T-cell (primary cell): ENCODE measurements at regions not wholly inside any gene's neighbourhood (a gene's known extent, or its start where the extent isn't known, plus 50 kb on each side); places are given as distances from the start of the nearest gene placed in this dataset.

Experiments
- ATAC-seq, 4 experiments: fragments of 200-7000 bp in 3 of 4; fragments of 150-1000 bp in 1 of 4; cut with Tn5 transposase; replicated peaks in 1 of 4; 1 replicate in 3 of 4; 2 replicates in 1 of 4; pipeline ENCODE4 v1.10.0; 2021; ENCODE audit warnings: moderate library complexity in 3 of 4, mild to moderate bottlenecking in 2 of 4, moderate number of reproducible peaks in 1 of 4
- CTCF ChIA-PET, 2 donors: fragments of 300-600 bp; sonication (Branson Sonifier 250); formaldehyde crosslinking; loops; one replicate each; lab custom pipeline; 2022; ENCODE audit warnings: antibody characterized with exemption in 2 of 2; lab: Charles Lee
- POLR2A ChIA-PET, 2 donors: fragments of 300-600 bp; sonication (Branson Sonifier 250); formaldehyde crosslinking; loops; one replicate each; lab custom pipeline; 2022; ENCODE audit warnings: antibody characterized with exemption in 2 of 2; lab: Charles Lee
- DNase-seq, 35 experiments: peaks; one replicate each; pipeline versions ENCODE4 v3.0.0 to v3.0.0-alpha.2; 2013 to 2023
- H3K27ac ChIP-seq: one replicate; pipeline ENCODE4 v1.5.1; 2013; ENCODE audit warnings: low read length
- H3K27me3 ChIP-seq, 2 experiments: replicated peaks in 1 of 2; 1 replicate in 1 of 2; 2 replicates in 1 of 2; pipeline versions ENCODE4 v1.6.1 to v1.7.0; 2013; ENCODE audit warnings: low read length in 1 of 2, mixed read lengths in 1 of 2; ENCODE audit not compliant: control insufficient read depth in 2 of 2, insufficient read depth in 2 of 2; ENCODE audit errors: extremely low read depth in 1 of 2
- H3K36me3 ChIP-seq, 2 donors: 1 replicate in 1 of 2; 2 replicates in 1 of 2; pipeline versions ENCODE4 v1.6.1 to v1.7.0; 2013; ENCODE audit warnings: low read length in 1 of 2; ENCODE audit not compliant: control insufficient read depth in 2 of 2, insufficient read depth in 1 of 2; ENCODE audit errors: extremely low read depth in 1 of 2
- H3K4me1 ChIP-seq, 2 experiments: 1 replicate in 1 of 2; 2 replicates in 1 of 2; pipeline versions ENCODE4 v1.6.1 to v1.7.0; 2013; ENCODE audit warnings: low read length in 2 of 2, mixed read lengths in 1 of 2; ENCODE audit not compliant: insufficient read depth in 2 of 2, control insufficient read depth in 1 of 2; ENCODE audit errors: extremely low read depth in 1 of 2
- H3K4me3 ChIP-seq, 2 donors: 1 replicate in 1 of 2; 2 replicates in 1 of 2; pipeline versions ENCODE4 v1.5.1 to v1.7.0; 2013; ENCODE audit warnings: mild to moderate bottlenecking in 2 of 2, low read length in 1 of 2, moderate library complexity in 1 of 2; ENCODE audit not compliant: control insufficient read depth in 1 of 2; ENCODE audit errors: extremely low read depth in 1 of 2
- H3K9me3 ChIP-seq: 2 replicates; pipeline ENCODE4 v1.7.0; 2013
- H3K27ac Mint-ChIP-seq, 2 donors: one replicate each; pipeline ENCODE4 v1.8.0; 2020 to 2021; ENCODE audit warnings: mild to moderate bottlenecking in 2 of 2, mixed read lengths in 2 of 2
- H3K27me3 Mint-ChIP-seq, 2 donors: one replicate each; pipeline ENCODE4 v1.8.0; 2021 to 2022; ENCODE audit warnings: mixed read lengths in 2 of 2
- H3K36me3 Mint-ChIP-seq: one replicate; pipeline ENCODE4 v1.8.0; 2021; ENCODE audit warnings: mixed read lengths
- H3K4me1 Mint-ChIP-seq, 3 donors: one replicate each; pipeline ENCODE4 v1.8.0; 2020 to 2022; ENCODE audit warnings: mixed read lengths in 3 of 3, mild to moderate bottlenecking in 1 of 3
- H3K4me3 Mint-ChIP-seq, 3 donors: one replicate each; pipeline ENCODE4 v1.8.0; 2020 to 2022; ENCODE audit warnings: mild to moderate bottlenecking in 3 of 3, mixed read lengths in 3 of 3, moderate library complexity in 3 of 3
- H3K9me3 Mint-ChIP-seq, 3 donors: one replicate each; pipeline ENCODE4 v1.8.0; 2020 to 2022; ENCODE audit warnings: mixed read lengths in 3 of 3
- WGBS: methylation state at CpG from one replicate; pipeline ENCODE4 v1.1.5; 2013; ENCODE audit warnings: missing lambda C conversion rate; ENCODE audit not compliant: insufficient coverage; 5-methylcytosine and 5-hydroxymethylcytosine counted together

DNA sequence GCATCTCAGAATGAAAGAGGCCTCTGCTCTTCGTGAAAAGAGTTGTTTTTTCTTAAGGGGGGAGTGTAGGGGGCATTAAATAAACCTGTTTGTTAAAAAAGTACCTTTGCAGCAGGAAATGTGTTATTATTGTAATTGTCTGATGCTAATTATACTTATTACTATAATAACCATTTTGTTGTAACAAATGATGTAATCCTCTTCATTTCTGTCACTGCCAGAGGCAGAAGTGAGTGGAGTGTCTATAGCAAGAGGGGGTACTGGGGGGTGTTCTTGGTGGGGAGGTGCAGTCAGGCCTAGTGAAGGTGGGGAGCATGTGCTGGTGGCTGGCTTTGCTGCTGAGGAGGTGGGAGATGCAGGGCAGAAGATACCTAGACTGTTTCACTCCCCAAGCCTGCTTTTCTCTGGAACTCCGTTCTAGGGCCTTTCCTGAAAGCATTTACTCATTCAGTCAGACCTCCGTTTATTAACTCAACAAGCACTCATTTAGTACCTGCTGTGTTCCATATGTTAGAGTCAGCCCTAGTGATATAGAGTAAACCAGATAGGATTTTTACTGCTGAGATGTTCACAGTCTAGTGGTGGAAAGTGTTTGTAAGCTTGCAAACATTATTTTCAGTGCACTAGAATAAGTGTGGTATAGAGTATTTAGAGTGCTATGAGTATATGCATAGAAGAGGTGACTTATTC is 77.5 kb upstream of the CISTR start:
- H3K36me3 ChIP-seq, result no peaks in the 10 kb centered on the region
- POLR2A ChIA-PET, result no interaction called here
- H3K9me3 ChIP-seq, result no peaks in the 10 kb centered on the region
- CTCF ChIA-PET, result no interaction called here
- DNase-seq (no peak), ATAC-seq (no peak)
- no peak overlapping the region for H3K4me3 ChIP-seq
- Mint-ChIP-seq H3K9me3 (no peaks in the 10 kb centered on the region), H3K4me3 (no peak overlapping the region), H3K27me3 (peaks cover 29 to 57% of the 10 kb centered on the region in 2 donors), H3K36me3 (no peaks in the 10 kb centered on the region), H3K27ac (no peak overlapping the region), H3K4me1 (no peaks in the 10 kb centered on the region)
- H3K27me3 ChIP-seq, result peaks cover 2 to 14% of the 10 kb centered on the region in 2 experiments
- H3K4me1 ChIP-seq, result no peaks in the 10 kb centered on the region
- H3K27ac ChIP-seq, result no peak overlapping the region
- no CpG with 5 or more reads among the region's 3 CpGs for WGBS

DNA sequence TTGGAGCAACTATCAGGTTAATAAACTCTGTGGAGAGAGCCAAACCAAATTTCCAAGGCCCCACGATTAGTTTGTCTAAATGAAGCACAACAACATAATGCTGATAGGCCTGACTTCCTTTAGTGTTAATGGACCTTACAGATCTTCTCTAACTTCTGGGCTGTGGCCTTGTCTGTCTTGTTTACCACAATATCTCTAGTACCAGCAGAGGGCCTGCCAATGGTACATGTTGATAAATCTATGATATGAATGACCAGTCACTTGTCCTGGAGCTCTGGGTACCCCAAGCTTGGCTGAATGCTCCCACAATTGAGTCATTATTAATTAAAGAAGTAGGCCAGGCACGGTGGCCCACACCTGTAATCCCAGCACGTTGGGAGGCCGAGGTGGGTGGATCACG is 78.9 kb upstream of the CISTR start:
- H3K4me3 ChIP-seq, result no peak overlapping the region
- H3K4me1 Mint-ChIP-seq, result no peaks in the 10 kb centered on the region
- H3K27ac Mint-ChIP-seq, result no peak overlapping the region
- H3K36me3 Mint-ChIP-seq, result no peaks in the 10 kb centered on the region
- peaks cover 2 to 14% of the 10 kb centered on the region in 2 experiments for H3K27me3 ChIP-seq
- ChIA-PET CTCF (no interaction called here), POLR2A (interaction anchor here in 1 of 2 donors (0.6 kb wide), 1 partner anchor 12 kb away, joined by 3 read pairs; no protein-coding TSS in a partner anchor)
- no peak overlapping the region for H3K4me3 Mint-ChIP-seq
- no peaks in the 10 kb centered on the region for H3K9me3 ChIP-seq
- H3K36me3 ChIP-seq, result no peaks in the 10 kb centered on the region
- no peak overlapping the region for H3K27ac ChIP-seq
- H3K4me1 ChIP-seq, result no peaks in the 10 kb centered on the region
- peaks cover 29 to 54% of the 10 kb centered on the region in 2 donors for H3K27me3 Mint-ChIP-seq
- ATAC-seq (no peak), DNase-seq (no peak)
- no peaks in the 10 kb centered on the region for H3K9me3 Mint-ChIP-seq
- WGBS, result no CpG with 5 or more reads among the region's 5 CpGs

DNA sequence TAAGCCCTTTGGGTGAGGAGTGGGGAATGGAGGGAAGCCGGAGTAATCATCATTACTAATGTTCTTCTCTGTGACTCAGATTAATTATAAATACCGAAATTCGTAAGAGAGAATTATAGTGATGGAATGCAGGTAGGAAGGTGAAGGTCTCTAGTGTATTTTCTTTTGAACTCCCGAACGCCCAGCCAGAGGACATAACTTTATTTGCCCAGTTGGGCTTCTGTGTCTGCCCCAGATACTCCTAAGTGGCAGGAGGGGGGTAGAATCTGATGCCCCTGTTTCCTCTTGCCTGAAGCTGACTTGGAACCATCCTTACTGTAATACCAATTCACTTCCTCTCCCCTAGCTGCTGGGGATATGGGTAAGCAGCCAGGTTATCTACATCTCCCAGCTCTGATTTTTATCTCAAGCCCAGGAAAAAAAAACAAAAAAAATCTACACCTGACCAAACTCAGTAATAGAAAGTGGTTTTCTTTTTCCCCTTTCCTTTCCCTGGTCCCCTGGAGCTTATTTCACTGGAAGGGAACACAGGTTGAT is 84.4 kb upstream of the CISTR start:
- CTCF ChIA-PET, result no interaction called here
- POLR2A ChIA-PET, result no interaction called here
- peaks cover 54% of the 10 kb centered on the region in 2 donors for H3K27me3 Mint-ChIP-seq
- H3K4me1 Mint-ChIP-seq, result no peaks in the 10 kb centered on the region
- H3K27ac Mint-ChIP-seq, result no peak overlapping the region
- H3K27me3 ChIP-seq, result peaks cover 0 to 11% of the 10 kb centered on the region in 2 experiments
- no peaks in the 10 kb centered on the region for H3K4me1 ChIP-seq
- no peak overlapping the region for H3K4me3 ChIP-seq
- no peak overlapping the region for H3K4me3 Mint-ChIP-seq
- no peak overlapping the region for H3K27ac ChIP-seq
- no peaks in the 10 kb centered on the region for H3K9me3 Mint-ChIP-seq
- H3K9me3 ChIP-seq, result no peaks in the 10 kb centered on the region
- no CpG with 5 or more reads among the region's 5 CpGs for WGBS
- H3K36me3 Mint-ChIP-seq, result no peaks in the 10 kb centered on the region
- no peaks in the 10 kb centered on the region for H3K36me3 ChIP-seq
- ATAC-seq, result no peak
- no peak for DNase-seq

DNA sequence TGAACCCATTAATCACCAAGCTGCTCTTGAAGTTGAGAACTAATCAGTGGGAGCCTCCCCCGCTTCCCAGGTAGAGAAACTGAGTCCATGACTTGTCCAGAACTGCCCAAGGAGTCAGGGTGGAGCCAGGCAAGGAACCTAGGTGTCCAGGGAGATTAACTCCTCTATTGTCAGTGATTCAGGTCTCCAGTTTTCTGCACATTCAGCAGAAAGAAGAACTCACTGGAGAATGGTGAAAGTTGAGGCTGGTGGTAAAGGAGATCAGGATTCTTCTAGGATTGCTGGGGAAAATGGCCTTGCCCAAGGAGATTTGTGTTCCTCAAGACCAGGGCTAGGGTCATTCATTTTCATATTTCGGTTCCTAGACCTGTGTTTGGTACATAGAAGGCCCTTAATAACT is 87.2 kb upstream of the CISTR start:
- H3K27me3 ChIP-seq, result peaks cover 0 to 18% of the 10 kb centered on the region in 2 experiments
- no peak overlapping the region for H3K27ac ChIP-seq
- no peak for DNase-seq
- no peaks in the 10 kb centered on the region for H3K9me3 ChIP-seq
- no peaks in the 10 kb centered on the region for H3K36me3 Mint-ChIP-seq
- H3K27ac Mint-ChIP-seq, result no peak overlapping the region
- no peaks in the 10 kb centered on the region for H3K9me3 Mint-ChIP-seq
- no peaks in the 10 kb centered on the region for H3K4me1 Mint-ChIP-seq
- WGBS, result no CpG with 5 or more reads among the region's 2 CpGs
- H3K4me3 ChIP-seq, result no peak overlapping the region
- ChIA-PET CTCF (no interaction called here), POLR2A (interaction anchor here in 1 of 2 donors (0.6 kb wide), 1 partner anchor 20 kb away, joined by 3 read pairs; no protein-coding TSS in a partner anchor)
- no peaks in the 10 kb centered on the region for H3K36me3 ChIP-seq
- no peaks in the 10 kb centered on the region for H3K4me1 ChIP-seq
- peaks cover 51 to 65% of the 10 kb centered on the region in 2 donors for H3K27me3 Mint-ChIP-seq
- ATAC-seq, result no peak
- H3K4me3 Mint-ChIP-seq, result no peak overlapping the region

DNA sequence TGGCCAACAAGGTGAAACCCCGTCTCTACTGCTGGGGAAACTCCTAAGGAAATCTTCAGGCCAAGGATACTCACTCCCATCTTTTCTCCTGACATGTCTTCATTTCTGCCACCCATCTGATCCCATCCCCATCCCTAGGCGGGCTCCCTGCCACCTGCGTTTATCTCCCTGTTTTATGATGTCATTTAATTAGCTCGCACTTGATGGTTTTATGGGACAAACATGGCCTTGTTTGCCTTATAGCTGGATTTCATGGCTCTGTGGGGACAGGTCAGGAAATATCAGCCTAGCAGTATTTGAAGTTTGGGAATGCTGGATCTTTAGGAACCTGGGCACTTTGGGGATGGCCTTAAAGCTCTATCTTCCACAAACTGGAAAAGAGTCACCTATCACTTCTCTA is 88.5 kb upstream of the CISTR start:
- Histone ChIP-seq H3K27ac (no peak overlapping the region), H3K4me1 (no peaks in the 10 kb centered on the region), H3K27me3 (peaks cover 0 to 23% of the 10 kb centered on the region in 2 experiments), H3K9me3 (no peaks in the 10 kb centered on the region), H3K36me3 (no peaks in the 10 kb centered on the region), H3K4me3 (no peak overlapping the region)
- no peak for DNase-seq
- Mint-ChIP-seq H3K4me1 (no peaks in the 10 kb centered on the region), H3K27ac (no peak overlapping the region), H3K36me3 (no peaks in the 10 kb centered on the region), H3K4me3 (no peak overlapping the region), H3K9me3 (no peaks in the 10 kb centered on the region), H3K27me3 (peaks cover 53 to 63% of the 10 kb centered on the region in 2 donors)
- WGBS, result 75% methylated on average over 2 of the region's 4 CpGs
- no peak for ATAC-seq
- CTCF ChIA-PET, result no interaction called here
- POLR2A ChIA-PET, result no interaction called here

DNA sequence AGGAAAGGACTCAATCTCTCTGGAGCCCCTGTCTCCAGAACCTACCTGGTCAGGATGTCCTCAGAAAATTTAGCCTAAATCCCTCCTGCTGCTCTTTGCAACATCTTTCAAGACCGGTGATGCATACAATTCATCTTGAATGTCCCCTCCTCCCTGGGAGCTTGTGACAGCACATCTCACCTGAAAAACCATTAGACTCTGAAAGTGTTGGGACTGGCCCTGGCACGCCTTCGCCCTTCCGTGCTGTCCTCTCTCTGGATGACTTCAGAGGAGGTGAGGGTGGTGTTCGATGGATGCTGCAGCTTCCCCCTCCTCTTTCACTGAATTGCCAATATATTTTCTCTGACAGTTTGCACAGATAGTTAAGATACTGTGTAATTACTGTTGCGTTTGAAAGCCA is 90.9 kb upstream of the CISTR start:
- Mint-ChIP-seq H3K4me1 (no peaks in the 10 kb centered on the region), H3K36me3 (no peaks in the 10 kb centered on the region), H3K27ac (no peak overlapping the region), H3K9me3 (no peaks in the 10 kb centered on the region), H3K27me3 (peaks cover 47 to 64% of the 10 kb centered on the region in 2 donors), H3K4me3 (no peak overlapping the region)
- H3K27me3 ChIP-seq, result peaks cover 0 to 23% of the 10 kb centered on the region in 2 experiments
- no CpG with 5 or more reads among the region's 6 CpGs for WGBS
- H3K36me3 ChIP-seq, result no peaks in the 10 kb centered on the region
- H3K9me3 ChIP-seq, result no peaks in the 10 kb centered on the region
- no peaks in the 10 kb centered on the region for H3K4me1 ChIP-seq
- ATAC-seq (no peak), DNase-seq (no peak)
- CTCF ChIA-PET, result interaction anchor here in 1 of 2 donors (0.6 kb wide), 2 partner anchors 41 to 96 kb away, joined by 3 to 5 read pairs; no protein-coding TSS in a partner anchor
- POLR2A ChIA-PET, result interaction anchor here in 1 of 2 donors (0.7 kb wide), 1 partner anchor 12 kb away, joined by 3 read pairs; no protein-coding TSS in a partner anchor
- H3K4me3 ChIP-seq, result no peak overlapping the region
- H3K27ac ChIP-seq, result no peak overlapping the region
